ENCODE measurements at regions not wholly inside any gene's neighbourhood (a gene's known extent, or its start where the extent isn't known, plus 50 kb on each side); places are given as distances from the start of the nearest gene placed in this dataset.
A peak's percentile ranks its signal among the peaks of the same experiment; 100 is the strongest.

DNA sequence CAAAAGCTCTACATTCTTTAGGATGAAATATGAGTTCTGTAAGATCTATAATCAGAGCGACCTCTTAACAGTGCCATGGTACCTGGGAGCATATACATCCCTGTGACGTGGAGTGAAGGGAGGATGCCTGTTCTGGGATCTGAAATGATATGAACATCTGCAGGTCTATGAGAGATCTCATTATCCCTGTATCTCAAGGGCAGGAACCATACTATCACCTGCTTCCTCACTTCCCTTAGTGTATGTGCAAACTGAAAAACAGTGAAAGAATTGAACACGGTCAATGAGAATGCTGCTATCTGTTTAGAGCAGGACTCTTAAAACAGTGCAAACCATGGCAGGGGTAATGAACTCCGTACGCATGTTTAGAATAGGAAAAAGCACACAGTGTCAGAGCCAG, 364.0 kb downstream of the LPIN1 start:
- DNase-seq (ENCODE audit: low read depth): no peak

DNA sequence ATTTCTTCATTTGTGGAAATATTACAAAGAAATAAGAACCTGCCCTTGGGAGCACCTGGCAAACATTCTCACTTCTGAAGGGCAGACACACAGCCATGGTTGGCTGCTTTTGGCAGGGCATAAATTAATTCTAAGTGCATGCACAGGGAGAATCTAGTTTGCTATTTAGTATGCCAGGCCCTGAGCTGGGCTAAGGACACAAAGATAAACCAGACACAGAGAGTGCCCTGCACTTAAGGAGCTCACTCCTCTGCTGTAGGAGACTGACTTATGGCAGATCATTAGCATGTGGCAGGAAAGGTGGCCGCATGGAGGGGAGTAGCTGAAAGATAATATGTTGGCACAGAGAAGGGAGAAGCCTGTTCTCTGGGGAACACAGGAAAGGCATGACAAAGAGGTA, 367.0 kb downstream of the LPIN1 start:
- no peak for DNase-seq (ENCODE audit: low read depth)

DNA sequence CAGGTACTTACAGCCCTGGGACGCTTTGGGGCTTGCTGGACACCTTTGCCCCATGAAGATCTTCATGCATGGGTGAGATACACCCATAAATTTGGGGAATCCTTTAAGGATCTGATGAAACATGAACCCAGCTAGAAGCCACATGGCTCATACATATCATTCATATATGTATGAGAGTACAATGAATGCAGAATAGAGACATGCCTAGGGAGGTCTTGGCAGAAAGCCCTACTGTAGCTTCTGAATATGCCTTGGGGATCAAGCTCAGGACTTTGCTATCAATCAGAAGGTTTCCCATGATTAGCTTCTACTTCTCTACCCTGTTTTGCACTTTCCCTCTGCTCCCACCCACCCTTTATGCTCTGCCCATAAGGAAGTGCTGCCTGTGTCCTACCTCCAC, 368.4 kb downstream of the LPIN1 start:
- no peak for DNase-seq (ENCODE audit: low read depth)

DNA sequence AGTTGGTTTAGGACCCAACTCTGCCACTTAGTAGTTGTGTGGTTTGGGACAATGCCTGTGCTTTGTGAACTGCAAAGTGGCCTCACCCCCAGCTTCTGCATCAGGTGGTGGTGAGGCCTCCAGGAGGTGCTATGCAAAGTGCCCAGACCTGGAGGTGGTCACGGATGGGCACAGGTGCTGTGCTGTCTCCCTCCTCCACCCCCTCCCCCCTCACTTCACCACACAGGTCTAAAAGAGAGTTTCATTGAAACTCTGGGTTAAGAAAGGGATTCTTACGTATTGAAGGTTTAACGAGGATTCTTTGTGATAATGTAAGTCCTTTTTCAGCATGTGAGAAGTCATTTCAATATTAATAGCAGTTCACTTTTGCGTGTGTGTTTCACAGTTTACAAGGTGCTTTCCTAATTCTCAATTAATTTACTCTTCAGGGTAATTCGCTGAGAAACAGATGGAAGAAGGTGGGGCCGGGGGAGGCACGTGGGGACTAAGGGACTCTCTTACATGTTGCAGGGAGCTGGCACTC, 369.9 kb downstream of the LPIN1 start:
- no peak for DNase-seq (ENCODE audit: low read depth)

DNA sequence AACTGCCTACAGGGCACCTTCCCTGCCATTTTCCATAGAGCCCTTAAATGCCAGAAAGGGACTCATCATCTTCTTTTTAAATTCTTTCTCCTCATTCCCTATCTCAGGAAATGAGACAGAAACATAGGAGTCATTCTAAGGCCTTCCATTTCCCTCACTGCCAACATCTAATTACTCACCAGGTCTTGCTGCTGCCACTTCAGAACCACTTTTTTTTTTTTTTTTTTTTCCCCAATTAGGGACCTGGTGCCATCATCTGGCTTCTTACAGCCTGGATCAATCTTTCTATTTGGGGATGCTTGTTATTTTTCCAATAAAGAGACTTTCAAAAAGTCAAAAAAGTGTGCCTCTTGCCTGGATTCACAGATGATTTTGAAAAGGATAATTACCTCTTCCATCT, 373.4 kb downstream of the LPIN1 start:
- DNase-seq (ENCODE audit: low read depth): no peak

DNA sequence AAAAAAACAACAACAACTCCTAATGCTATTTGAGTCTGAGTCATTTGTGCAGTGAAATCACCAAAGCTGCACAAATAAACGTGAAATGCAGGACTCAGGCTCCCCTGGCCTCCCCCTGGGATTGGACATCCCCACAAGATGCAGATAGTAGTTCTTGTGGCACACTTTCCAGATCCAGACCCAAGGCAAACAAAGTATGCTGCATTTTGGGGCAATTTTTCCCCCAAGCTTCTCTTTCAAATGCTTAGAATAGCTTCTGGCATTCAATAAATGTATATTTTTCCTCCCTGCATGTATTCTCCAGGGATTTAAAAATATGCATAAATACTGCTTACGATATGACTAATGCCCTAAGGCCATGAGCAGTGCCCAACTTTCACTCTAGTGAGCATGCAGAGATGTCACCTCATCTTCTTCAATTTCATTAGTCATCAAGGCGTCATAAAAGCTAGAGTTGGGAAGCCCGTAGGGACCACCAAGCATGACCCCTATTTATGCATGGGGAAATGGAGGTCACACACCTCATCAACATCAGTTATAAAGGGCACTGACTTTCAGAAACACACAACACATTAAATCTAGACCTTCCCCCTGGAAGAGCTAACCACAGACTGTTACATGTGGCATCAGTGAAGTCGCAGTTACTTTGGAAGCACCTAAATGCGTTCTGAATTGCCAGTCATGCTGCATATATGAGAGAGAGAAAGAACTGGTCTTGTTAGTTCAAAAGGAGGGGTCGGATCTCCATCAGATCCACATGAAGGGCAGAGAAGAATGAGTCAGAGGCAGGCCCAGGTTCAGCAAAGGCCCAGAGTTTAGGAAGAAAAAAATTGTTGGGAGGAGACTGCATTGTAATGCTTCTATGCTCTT, 374.1 kb downstream of the LPIN1 start:
- no peak for DNase-seq (ENCODE audit: low read depth)

DNA sequence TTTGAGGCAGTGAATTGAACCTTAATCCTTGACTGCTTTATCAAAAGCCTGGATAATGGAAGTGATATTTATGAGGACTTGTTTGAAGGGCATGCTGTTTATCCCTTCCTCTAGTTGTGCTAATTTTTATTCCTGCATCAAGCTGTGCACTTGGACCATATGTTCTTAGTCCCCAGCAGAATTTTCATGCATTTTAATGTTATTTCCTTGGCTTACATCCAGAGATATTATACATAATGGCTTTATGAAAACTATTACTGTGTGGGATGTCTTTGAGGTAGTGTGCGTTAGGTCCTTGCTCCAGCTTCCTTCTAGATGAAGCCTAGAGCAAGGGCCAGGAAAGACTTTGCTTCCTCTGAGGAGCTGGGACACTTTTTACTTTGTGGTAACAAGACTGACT, 378.4 kb downstream of the LPIN1 start:
- DNase-seq (ENCODE audit: low read depth): no peak

DNA sequence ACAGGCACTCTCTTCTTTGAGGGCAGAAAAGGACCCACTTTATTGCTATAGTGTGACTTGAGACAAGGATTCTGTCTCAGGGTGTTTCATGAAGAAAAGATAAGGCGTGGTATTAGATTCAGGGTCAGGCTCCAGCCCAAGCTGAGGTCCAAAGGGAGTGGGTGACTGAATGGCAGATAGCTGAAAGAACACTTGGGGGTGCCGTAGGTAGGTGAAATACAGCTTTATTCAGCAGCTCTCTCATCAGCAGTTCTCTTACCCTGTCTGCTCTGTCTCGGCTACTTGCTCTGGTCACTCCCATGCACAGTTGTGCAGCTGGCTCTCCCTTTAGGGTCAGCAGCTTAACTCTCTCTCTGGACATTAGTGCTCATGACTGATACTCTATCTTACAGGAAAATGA, 379.9 kb downstream of the LPIN1 start:
- DNase-seq (ENCODE audit: low read depth): no peak

DNA sequence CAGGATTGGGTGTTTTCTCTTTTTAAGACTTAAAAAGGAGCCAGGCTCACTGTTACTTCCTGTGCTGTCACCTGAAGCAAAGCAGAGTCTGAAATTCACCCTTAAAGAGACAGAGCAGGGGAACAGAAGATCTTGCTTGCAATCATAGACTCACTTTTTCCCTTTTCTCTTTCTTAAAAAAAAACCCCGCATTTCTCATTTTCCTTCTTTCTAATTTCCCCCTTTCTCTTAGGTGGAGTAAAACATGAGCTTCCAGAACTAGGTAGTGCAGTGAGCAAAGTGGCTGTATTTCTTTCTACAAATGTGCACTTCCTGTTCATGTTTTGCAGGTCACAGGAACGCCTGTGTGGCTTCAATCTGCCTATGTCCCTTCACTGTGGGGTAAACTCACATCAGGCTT, 381.2 kb downstream of the LPIN1 start:
- no peak for DNase-seq (ENCODE audit: low read depth)

DNA sequence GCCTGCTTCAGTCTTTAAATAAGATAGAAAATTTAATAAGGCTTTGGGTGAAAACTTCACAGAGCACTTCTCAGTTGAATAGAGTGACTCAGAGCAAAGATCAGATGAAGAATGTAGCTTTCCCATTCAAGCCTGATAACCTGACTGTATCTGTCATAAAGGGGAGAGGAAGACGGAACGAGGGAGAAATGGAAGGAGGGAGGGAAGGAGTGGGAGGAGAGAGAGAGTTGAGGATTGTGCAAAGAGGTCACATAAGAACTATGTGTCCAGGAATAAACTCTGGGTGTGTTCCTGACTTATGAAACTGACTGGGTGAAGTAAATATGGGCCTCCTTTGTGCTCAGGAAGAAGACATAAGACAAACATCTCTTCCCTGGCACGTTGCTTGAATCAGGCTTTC, 385.5 kb downstream of the LPIN1 start:
- DNase-seq (ENCODE audit: low read depth): peak; percentile 6

DNA sequence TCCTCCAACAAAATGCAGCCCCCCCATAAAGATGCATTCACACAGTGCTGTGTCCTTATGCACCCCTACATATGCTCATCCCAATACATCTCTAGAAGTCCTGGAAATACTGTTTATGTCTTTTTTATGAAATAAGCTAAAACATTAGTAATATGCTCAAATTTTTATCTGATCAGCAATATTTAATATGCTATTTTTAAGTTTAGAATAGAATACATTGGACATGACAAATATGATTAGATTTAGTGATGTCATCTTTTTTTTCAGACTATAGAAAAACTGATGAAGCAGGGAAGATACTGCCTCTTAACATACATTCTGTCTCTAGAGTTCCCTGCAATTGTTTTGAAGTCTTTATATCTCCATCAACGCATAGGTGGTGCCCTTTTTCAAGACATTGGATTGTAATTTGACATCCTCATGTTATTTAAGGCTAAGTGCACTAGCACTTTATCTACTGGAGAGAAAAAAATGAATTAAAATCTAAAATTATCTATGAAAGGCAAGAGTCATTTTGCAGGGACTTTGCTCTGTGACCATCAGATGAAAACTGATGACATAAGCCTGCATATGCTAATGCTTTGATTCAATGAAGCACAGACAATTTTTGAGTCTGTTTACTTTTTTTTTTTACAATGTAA, 395.3 kb downstream of the LPIN1 start:
- no peak for DNase-seq (ENCODE audit: low read depth)

DNA sequence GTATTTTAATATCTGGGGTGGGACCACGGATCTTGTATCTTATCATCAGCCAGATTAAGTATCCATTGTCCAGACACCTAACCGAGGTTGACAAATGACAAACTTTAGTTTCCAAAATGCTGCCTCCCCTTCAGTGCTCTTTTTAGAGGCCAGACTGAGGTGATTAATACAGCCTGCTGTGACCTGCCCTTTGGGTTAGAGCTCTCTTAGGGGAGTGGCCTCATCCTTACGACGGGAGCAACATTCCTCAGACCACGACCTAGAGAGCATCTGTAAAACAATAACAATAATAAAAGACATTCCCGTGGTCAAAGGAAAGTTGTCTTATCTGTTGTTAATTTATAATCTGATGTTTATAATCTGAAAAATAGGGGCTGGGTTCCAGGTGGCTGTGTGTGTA, 405.3 kb downstream of the LPIN1 start:
- no peak for DNase-seq (ENCODE audit: low read depth)

DNA sequence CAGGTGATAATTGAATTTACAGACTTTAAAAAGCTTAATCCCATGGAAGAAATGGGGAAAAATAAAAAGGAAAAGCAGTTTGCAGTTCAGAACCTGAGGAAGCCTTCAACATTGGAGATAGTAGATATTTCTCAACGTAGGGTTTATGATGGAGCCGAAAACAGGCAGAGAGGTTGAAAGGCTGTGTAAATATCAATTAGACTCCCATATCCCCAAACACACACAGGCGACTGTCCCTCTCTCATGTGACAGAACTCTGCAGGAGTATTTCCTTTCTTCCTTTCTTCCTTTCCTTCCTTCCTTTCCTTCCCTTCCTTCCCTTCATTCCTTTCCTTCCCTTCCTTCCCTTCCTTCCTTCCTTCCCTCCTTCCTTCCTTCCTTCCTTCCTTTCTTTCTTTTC, 406.5 kb downstream of the LPIN1 start:
- no peak for DNase-seq (ENCODE audit: low read depth)

DNA sequence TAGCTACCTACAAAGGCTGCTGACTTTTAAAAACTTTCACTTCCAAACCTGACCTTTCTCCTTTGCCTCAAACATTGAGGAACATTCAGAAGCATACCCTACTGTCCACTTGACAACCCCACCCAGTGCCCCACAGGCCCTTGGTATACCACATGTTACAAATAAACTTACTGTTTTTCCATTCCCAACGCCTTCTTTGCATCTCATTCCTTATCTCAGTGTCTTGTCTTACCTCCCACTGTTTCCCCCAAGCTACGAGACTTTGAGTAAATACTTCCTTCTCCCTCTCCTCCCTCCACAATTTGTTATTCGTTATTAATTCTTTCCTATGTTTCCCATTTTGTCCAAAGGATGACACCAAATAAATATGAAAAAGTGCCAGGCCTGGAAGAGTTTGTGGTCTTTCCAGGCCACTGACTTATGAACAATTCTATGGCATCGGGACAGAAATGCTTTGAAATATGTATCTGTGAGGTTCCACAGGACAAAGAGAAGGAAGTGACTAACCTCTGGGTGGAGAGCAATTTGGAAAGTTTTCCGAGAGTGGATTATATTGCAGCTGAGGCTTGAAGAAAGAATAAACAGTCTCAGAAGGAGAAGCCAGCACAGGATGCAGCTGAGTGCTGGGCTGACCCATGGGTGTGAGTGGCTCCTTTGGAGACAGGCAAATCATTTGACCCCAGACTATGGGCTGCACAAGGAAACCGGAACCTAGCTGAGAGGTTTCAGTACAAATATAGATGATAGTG, 409.0 kb downstream of the LPIN1 start:
- DNase-seq (ENCODE audit: low read depth): peak; percentile 72

DNA sequence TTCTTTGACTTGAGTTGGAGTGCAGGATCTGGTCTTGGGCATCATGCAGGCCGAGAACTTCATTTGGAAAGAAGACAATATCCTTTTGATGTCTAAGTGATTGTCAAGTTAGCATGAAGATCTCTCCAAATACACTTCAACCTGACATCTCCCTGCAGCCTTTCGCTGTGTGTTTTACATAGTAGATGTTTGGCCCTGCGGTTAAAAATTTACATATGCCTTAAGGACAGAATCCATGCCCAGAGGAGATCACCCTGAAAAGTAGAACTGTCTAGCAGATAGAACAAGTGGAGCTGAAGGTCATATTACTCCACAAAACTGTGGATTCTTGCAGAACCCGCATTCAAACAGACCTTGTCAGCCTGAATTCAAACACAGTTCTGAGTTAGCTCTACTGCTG, 409.9 kb downstream of the LPIN1 start:
- no peak for DNase-seq (ENCODE audit: low read depth)

DNA sequence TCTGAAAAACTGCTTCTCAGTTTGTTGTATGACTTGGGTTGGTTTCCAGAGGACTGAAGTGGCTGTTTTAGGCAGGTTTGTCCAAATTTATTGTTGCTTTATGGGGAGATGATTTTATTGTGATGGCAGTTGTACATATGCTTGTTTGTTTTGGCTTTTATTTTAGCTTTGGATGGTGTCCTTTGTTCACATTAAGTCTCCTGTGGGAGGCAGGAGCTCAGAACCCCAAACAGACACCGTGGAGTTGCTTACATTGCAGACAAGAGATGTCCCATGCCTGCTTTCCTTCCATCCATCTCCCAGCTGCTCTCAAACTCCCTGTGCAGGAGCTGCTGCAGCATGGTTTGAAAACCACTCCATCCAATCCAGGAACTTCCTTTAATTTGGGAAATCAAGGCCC, 414.7 kb downstream of the LPIN1 start:
- DNase-seq (ENCODE audit: low read depth): no peak

DNA sequence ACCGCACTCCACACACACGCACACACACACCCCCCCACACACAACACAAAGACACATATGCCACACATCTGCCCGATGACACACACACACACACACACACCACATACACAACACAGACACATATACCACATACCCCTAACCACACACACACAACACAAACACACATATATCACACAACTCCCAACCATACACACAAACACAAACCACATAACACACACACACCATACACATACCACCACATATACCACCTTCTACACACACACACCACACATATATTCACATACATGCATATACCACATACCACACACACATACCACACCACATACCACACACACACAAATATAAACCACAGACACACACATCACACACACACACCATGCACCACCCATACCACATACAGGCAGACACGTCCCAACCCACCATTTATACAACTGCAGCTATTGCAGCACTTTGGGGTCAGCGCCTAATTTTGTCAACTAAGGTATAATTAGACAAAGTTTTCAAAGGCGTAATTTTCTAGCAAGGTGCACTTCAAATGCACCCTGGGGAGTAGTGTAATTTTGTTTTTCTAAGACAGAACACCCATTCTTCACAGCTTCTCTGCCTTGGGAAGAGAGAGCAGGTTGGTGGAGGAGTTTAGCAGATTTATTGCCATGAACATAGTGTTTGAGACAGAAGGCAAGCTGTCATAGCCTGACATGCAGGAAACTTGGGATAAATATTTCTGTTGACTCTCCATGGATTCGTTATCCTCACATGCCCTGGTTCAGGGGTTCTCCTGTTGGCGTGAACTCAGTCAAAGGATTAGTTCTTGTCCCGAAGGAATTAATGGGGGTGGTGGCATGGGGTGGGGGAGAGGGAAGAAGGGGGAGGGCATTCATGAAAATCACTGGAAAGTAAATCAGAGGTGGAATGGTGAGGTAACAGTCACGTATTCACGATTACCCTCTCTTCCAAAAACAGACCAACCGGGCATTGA, 416.1 kb downstream of the LPIN1 start:
- DNase-seq (ENCODE audit: low read depth): no peak

DNA sequence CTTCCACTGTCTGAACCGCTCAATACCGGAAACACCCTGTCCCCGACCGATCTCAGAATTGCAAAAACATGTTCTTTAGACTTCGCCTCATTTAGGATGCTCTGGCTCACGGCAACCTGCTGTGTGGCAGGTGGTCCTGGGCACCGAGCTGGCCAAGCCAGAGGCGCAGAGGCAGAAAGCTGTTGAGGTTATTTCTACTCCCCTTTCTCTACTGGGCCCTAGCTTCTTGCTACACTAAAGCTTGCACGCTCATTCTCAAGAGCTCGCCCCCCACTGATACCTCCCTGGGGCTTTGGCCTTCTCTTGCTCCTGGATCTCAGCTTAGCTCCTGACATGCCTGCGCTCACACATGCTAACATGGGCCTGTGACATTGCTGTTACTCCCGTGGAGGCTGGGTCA, 417.4 kb downstream of the LPIN1 start:
- no peak for DNase-seq (ENCODE audit: low read depth)

DNA sequence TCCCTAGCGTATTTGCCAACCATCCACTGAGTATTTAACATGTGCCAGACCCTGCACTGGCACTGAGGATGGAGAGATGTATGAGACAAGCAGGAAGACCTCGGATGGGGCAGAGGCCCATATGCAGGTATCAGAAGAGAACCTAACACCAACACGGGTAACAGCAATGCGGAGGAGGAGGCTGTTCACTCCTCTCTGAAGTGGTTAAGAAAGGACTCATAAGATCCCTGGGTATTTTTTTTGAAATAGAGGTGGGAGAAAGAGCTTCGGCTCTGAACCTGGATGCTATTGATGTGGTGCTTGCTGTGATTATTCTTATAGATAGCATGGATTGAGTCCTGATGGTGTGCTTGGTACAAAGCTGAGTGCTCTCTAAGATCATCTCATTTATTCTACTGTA, 418.3 kb downstream of the LPIN1 start:
- DNase-seq (ENCODE audit: low read depth): no peak

DNA sequence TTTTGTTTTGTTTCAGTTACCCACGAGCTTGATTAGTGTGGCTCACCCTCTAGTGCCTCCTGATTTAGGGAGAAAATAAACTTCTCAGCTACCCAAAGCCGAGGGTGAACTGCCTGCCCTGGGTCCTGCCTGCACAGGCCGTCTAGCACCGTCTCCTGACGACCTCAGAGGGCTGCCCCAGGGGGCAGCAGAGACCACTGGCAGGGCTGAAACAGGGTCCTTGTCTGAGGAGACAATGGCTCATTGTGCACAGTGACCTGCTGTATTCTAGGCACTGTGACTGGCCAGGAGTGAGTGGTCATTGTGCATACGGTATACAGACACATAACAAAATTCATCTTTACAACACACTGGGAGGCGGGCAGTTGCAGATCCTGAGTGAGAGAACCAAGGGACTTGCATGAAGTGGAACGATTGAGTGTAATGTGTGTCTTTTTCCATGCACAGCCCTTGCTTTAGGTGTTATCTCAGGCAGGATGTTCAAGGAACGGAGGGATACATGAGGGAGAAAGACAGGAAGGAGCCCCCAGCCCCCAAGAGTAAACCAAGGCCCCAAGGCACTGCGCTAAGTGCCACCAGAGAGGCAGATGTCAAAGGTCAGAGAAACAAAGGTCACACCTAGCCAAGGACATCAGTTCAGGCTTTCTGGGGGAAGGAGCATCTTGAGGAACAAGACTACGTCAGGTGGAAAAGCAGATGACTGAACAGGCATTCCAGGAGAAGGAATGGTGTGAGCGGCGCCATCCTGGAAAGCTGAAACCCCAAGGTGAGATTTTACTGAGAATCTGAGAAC, 421.3 kb downstream of the LPIN1 start:
- DNase-seq (ENCODE audit: low read depth): no peak

DNA sequence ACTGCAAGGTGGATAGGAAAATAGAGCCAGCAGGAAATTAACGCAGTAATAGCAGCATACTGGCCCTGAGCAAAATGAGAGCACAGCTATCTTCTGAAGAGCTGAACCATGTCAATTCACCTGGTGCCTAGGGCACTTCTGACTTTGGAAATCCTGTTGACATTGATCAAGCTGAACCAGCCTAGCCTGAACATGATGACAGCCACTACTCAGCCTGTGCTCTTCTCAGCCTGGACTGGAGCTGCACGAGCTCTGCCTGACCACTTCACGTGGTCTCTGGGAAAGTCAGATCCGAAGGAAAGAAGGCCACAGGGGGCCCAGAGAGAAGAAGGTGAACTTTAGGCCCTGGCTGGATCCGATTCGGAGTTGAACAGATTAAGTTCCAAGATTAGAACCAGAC, 421.9 kb downstream of the LPIN1 start:
- no peak for DNase-seq (ENCODE audit: low read depth)
